GM12873 (cell line): ENCODE measurements at regions not wholly inside any gene's neighbourhood (a gene's known extent, or its start where the extent isn't known, plus 50 kb on each side); places are given as distances from the start of the nearest gene placed in this dataset.
A peak's percentile ranks its signal among the peaks of the same experiment; 100 is the strongest.

Source experiments
- CTCF ChIP-seq: IDR thresholded peaks from 2 replicates; pipeline ENCODE4 v1.5.1; 2012; ENCODE audit warnings: low read depth, mild to moderate bottlenecking, moderate library complexity, low read length, control low read depth; ENCODE audit not compliant: insufficient read depth; ENCODE audit errors: missing control alignments

GRCh38 chr7:142581341-142581740 lies 167.9 kb upstream of the PRSS1 start:
- TF ChIP-seq CTCF = no peak

- TF ChIP-seq CTCF = no peak
Measured at GRCh38 chr7:142579946-142580345, 169.3 kb upstream of the PRSS1 start.

- TF ChIP-seq CTCF = no peak
Measured at GRCh38 chr7:142571581-142571980, 177.7 kb upstream of the PRSS1 start.

- TF ChIP-seq CTCF = no peak
Measured at GRCh38 chr7:142569851-142570250, 179.4 kb upstream of the PRSS1 start.

- no peak for TF ChIP-seq CTCF
Measured at GRCh38 chr7:142568435-142569097, 180.7 kb upstream of the PRSS1 start.

- TF ChIP-seq CTCF = peak; percentile 6
Measured at GRCh38 chr7:142567201-142568075, 181.8 kb upstream of the PRSS1 start.

GRCh38 chr7:142566271-142566670 lies 183.0 kb upstream of the PRSS1 start:
- no peak for TF ChIP-seq CTCF
